ENCODE measurements at regions not wholly inside any gene's neighbourhood (a gene's known extent, or its start where the extent isn't known, plus 50 kb on each side); places are given as distances from the start of the nearest gene placed in this dataset.

GRCh38 chr3:71868876-71869275 is 83.9 kb upstream of the PROK2 start:
- DNase-seq (ENCODE audit: low read depth, low spot score), result no peak

- no peak for DNase-seq (ENCODE audit: low read depth, low spot score)
Measured at GRCh38 chr3:71865727-71866126, 80.8 kb upstream of the PROK2 start.

GRCh38 chr3:71863563-71864190 is 78.7 kb upstream of the PROK2 start:
- no peak for DNase-seq (ENCODE audit: low read depth, low spot score)

GRCh38 chr3:71862371-71863140 is 77.6 kb upstream of the PROK2 start:
- peak; percentile 20 for DNase-seq (ENCODE audit: low read depth, low spot score)

GRCh38 chr3:71859123-71859519 is 74.2 kb upstream of the PROK2 start:
- DNase-seq (ENCODE audit: low read depth, low spot score), result peak; percentile 30

- no peak for DNase-seq (ENCODE audit: low read depth, low spot score)
Measured at GRCh38 chr3:71858503-71859122, 73.7 kb upstream of the PROK2 start.

GRCh38 chr3:71857956-71858355 is 73.0 kb upstream of the PROK2 start:
- DNase-seq (ENCODE audit: low read depth, low spot score), result peak; percentile 32

GRCh38 chr3:71854706-71855105 is 69.8 kb upstream of the PROK2 start:
- no peak for DNase-seq (ENCODE audit: low read depth, low spot score)

GRCh38 chr3:71854096-71854495 is 69.1 kb upstream of the PROK2 start:
- DNase-seq (ENCODE audit: low read depth, low spot score), result no peak

GRCh38 chr3:71851878-71852277 is 66.9 kb upstream of the PROK2 start:
- no peak for DNase-seq (ENCODE audit: low read depth, low spot score)

- DNase-seq (ENCODE audit: low read depth, low spot score), result no peak
Measured at GRCh38 chr3:71850654-71851053, 65.7 kb upstream of the PROK2 start.

- no peak for DNase-seq (ENCODE audit: low read depth, low spot score)
Measured at GRCh38 chr3:71849681-71850080, 64.7 kb upstream of the PROK2 start.

GRCh38 chr3:71847794-71848193 is 62.8 kb upstream of the PROK2 start:
- no peak for DNase-seq (ENCODE audit: low read depth, low spot score)

- DNase-seq (ENCODE audit: low read depth, low spot score), result no peak
Measured at GRCh38 chr3:71846185-71846584, 61.2 kb upstream of the PROK2 start.

- DNase-seq (ENCODE audit: low read depth, low spot score), result no peak
Measured at GRCh38 chr3:71843071-71843470, 58.1 kb upstream of the PROK2 start.

GRCh38 chr3:71838406-71838805 is 53.5 kb upstream of the PROK2 start:
- no peak for DNase-seq (ENCODE audit: low read depth, low spot score)

Data from astrocyte of the hippocampus (primary cell).